GM21367 (cell line): ENCODE measurements at regions not wholly inside any gene's neighbourhood (a gene's known extent, or its start where the extent isn't known, plus 50 kb on each side); places are given as distances from the start of the nearest gene placed in this dataset.
A peak's percentile ranks its signal among the peaks of the same experiment; 100 is the strongest.
"Not testable (repeated sequence)": the region's sequence is repeated elsewhere in the genome, so short reads cannot be mapped to it uniquely, and the experiment has no call there.

Experiments
- ATAC-seq: cut with Tn5 transposase; IDR thresholded peaks from one replicate; pipeline ENCODE4 v1.9.1; 2021; ENCODE audit not compliant: unreplicated experiment

DNA sequence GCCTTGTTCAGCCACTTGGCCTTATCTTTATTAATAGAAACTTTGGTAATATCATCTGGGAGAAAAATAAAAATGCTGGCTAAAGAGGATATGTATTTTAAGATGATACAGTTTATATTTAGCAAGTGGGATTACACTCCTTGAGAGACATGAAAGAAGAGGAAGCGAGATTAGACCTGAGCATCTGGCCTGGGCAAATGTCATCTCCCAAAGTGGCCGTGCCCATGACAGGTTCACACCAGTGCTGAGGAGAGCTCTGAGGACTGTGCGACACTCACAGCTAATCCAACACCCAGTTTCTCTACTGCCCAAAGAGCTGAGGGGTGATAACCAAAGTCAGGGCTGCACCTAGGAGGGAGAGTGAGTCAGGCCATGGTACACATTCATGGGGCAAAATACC is 121.7 kb upstream of the DUSP10 start:
- ATAC-seq, result no peak

DNA sequence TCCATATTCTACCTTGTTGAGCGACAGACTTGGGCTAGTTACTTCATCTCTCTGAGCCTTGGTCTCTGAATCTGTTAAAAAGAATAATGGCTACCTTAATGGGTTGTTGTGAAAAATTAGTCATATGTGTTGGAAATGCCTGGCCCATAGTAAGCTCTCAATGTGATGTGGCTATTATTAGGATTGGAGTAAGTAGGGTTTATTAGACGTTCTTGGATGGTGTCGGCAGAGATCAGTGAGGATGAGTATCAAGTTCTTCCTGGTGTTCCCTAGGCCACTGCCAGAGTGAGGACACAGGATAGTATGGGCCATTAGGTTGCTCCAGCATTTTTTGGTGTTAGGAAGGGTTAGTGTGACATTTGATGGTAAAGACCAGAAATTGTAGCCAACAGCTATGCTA is 121.1 kb upstream of the DUSP10 start:
- ATAC-seq, result no peak

DNA sequence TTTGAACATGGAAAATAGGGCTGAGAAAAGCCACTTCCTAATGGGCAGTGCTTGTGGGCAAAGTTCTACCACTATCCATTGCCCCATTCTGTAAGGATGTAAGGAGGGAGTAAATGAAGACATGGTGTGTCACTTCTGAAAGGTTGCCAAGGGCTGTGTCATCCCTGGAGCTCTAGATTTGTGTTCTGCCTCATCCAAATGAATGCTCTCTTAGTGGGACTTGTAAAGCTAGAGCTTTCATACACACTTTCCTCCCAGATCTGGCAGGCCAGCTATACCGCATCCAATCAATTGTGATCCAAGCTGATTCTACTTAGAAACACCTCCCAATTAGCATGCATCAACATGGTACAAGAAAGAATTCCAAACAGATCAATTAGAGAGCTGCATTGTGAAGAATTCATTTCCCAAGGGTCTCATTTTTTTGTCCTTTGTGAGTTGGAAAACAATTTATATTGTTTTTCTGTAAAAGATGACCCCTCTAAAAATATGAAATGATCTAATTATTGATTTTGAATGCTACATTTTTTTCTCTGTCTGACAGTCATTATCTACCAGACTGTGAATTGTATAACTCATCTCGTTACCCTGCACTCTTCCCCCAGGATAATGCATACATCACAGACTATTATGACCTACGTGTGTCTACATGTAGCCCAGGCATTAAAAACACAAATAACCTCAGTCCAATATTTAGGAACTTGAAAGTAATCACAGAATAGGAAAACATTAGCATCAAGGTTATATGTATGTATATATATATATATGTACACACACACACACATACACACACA is 117.1 kb upstream of the DUSP10 start:
- ATAC-seq, result no peak

DNA sequence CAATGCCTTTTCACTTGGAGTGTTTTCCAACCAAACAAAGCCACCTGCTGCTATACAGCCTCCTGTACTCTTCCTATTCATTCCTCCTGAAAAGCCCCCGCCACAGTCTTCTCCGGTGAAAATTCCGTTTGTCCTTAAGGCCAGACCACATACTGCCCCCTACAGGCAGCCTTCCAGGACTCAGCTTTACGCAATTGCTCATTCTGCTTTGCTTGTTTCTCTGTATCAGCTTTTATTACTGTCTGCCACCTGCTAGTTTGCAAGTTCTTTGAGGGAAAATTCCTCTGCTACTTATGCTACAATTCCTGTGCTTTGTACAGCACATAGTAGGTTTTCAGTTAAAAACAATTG is 115.2 kb upstream of the DUSP10 start:
- not testable (repeated sequence) for ATAC-seq

DNA sequence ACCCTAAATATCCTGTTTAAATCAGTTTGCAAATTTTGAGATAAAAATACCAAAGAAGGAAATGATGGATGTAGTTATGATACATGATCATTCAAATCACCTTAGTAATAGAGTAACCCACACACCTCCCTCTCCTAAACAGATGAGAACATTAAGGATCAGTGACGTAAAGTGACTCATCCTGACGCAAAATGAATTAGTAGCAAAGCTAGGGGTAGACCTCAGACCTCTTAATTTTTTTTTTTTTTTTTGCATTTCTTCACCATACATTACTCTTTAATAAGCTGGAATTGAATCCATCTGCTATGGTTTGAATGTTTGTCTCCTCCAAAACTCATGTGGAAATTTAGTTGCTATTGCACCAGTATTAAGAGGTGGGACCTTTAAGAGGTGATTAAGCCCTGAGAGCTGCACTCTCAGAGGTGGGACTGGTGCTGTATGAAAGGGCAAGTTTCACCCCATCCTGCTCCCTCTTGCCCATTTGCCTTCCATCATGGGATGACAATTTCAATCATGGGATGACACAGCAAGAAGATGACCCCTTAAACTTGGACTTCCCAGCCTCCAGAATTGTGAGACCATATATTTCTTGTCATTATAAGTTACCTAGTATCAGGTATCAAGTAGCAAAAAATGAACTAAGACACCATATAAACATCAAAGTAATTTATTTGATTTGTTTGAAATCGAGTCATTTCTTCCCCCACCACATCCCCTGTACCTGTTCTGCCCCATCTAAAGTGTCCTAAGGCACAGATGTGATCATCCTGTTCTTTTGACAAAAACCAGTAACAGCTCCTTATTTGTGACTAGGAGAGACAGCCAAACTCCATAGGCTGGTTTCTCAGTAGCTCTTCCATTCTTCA is 114.6 kb upstream of the DUSP10 start:
- no peak for ATAC-seq

GRCh38 chr1:221855156-221855555 is 113.3 kb upstream of the DUSP10 start:
- ATAC-seq, result no peak

DNA sequence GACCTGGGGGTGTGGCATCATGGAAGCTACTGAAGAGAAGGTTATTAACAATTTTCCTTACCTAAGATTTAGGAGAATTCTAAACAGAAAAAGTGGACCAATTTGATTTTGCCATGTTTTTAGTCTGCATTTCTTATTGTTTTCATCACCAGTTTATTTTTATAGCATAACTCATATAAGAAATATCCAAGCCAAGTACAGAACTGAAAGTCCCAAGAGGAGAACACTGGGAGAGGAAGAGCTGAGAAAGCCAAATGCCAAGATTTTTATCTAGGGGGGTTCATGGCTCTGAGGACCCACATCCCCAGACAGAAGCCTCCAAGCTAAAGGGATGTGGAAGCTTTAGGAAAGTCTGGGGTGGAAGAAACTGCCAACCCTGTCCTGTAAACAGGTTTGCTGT is 109.4 kb upstream of the DUSP10 start:
- no peak for ATAC-seq

GRCh38 chr1:221850470-221851187 is 108.7 kb upstream of the DUSP10 start:
- ATAC-seq, result no peak

DNA sequence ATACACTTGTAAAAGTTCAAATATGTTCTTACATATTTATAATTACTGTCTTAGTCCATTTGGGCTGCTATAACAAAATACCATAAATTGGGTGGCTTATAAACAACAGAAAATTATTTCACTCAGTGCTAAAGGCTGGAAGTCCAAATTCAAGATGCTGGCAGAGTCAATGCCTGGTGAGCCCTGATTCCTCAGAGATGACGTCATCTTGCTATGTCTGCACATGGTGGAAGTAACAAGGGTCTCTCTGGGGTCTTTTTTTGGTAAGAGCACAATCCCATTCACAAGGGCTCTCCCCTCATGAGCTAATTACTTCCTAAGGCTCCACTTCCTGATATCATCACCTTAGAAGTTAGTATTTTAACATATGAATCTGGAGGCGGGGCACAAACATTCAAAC is 108.0 kb upstream of the DUSP10 start:
- ATAC-seq, result no peak

DNA sequence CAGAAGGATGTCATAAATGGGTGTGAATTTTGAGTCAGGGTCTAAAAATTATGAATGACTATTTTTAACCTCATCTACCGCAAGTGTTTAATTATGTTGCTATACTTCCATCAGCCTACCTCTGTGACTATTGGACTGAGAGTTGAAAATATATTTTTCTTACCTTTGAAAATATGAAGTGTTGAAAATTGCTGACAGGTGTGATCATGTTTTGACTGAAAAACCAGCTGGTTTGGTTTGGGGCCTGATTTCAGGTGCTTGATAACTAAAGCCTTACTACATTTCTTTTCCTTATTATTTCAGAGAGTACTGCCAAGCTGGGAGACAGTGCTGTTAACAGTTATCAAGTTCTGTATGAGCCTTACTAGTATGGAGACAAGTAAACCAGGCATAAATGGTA is 107.2 kb upstream of the DUSP10 start:
- ATAC-seq, result no peak

DNA sequence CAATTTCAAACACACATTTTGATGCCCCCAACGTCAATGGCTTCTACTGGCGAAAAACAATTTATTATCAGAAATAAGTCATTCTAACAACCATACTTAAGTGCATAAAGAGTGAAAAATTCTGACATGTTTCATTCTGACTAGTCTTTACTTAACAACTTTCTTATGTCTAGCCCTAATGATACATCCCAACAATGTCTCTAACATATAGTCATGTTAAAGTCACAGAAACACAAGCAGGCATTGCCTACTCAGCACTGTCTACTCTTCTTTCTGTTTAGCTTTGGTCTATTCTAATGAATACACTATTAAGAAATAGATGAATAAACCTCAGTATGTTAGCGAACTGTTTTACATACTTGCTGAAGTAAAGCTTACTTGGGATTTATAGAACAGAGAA is 105.8 kb upstream of the DUSP10 start:
- ATAC-seq, result no peak

DNA sequence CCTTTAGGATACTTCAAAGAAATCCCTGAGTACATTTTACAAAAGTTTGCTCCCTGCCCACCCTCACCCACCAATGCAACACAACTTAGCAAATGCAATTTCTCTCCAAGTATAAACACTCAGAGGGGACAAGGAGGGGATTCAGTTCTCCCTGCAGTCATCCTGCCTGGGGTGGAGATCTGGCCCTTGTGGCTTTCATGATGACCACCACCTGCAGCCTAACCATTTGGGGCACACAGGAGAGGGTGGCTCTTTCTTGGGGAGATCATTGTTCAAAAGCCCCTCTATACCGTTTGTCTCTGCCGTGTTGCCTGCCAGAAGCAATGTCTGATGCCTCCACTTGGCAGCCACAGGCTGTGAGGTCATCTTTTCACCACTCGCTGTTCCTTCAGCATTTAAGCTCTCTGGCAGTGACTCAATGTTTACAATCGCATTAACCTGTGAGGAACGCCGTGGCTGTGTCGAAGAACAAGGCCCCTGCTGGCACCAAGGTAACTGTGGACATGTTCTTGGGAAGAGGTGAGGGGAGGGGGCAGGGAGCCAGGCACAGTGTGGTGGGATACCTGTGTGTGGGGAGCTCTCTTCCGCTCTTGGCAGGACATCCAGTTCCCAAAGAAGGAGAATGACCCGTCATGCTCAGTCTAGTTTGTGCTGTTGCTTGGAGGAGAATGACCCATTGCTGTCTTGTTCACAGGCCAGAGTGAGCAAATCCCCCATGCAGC is 103.9 kb upstream of the DUSP10 start:
- ATAC-seq, result no peak

- no peak for ATAC-seq
Observed at GRCh38 chr1:221841983-221842335, 100.1 kb upstream of the DUSP10 start.

DNA sequence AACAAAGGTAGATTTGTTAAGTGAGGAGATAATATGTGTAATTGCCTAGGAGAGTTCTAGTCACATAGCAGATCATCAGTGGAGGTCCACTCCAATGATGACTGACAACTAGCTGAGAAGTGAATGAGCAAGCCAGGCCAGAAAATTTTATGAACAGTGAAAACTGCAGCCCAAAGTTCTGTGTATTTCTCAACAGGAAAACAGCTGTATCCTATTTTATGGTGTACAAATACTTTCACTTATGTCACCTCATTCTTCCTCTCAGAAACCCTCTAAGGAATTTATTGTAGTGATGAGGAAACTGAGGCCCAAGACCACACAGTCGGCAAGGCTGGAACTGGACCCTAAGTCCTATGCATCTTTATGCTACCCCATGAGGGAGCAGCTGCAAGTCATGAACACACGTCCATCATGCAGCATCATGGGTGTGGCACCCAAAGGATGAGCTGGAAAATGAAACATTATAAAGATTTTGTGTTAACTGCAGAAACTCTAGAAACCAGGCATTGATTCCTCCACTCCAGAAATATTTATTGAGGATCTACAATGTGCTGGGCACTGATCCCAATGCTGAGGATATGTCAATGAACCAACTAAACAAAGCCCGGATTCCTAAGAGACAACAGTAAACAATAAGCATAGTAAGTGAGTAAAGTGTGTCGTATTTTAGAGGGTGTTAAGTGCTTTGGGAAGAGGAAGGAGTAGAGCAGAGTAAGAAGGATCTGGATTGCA is 99.5 kb upstream of the DUSP10 start:
- no peak for ATAC-seq

GRCh38 chr1:221840511-221841243 is 98.8 kb upstream of the DUSP10 start:
- peak; percentile 24 for ATAC-seq

DNA sequence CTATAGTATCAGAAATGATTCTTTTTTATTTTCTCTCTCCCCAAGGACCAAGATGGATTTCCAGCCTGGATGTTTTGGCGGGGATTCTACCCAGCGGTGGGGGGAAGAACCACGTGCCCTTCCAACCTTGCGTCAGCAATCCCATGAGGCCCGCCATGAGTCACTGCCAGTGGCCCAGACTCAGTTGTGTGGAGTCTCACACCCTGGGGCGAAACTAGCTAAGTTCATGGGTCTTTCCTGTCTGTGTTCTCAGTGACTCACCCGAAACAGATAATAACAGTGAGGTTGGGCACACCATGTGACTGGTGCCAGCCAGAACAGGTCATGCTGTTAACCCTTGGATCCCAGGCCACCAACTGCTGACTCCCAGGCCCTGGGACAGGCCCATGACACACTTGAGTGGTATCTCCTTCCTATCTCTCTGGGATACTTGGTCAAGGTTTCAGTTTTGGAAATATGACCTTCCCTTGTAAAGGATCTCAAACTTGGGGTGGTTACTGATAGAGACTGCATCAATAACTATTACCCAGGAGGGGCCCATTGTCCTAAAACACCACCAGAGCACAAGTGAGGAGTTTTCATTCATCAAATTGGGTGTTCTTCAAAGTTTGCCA is 98.0 kb upstream of the DUSP10 start:
- ATAC-seq, result peak; percentile 90

- ATAC-seq, result peak; percentile 21
Observed at GRCh38 chr1:221839321-221839720, 97.4 kb upstream of the DUSP10 start.

GRCh38 chr1:221837896-221838295 is 96.0 kb upstream of the DUSP10 start:
- peak; percentile 28 for ATAC-seq
